ENCODE measurements at regions not wholly inside any gene's neighbourhood (a gene's known extent, or its start where the extent isn't known, plus 50 kb on each side); places are given as distances from the start of the nearest gene placed in this dataset.

DNA sequence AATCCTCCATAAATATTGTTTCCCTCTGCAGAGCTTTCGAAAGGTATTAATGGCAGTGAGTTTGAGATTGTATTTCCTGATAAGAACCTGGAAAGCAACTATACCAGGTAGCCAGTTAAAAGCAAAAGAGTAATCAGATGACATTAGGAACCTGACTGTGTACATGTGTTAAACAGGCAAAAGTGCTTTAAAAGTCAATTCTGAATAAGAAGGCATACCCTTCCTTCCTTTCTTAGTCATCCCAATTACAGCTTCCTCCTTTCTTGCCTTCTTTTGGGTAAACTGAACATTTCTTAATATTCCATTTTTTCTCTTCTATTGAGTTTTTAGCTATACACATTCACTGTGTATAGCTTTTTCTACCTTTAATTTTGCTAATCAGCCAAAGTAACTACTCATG, 144.7 kb downstream of the ZNF281 start:
- H3K27me3 ChIP-seq (replicated peaks in 2 of 5; ENCODE audit: control insufficient read depth in 4 of 5, insufficient read depth in 5 of 5, low read length in 4 of 5): no peaks in the 10 kb centered on the region
- H3K36me3 ChIP-seq (ENCODE audit: control insufficient read depth in 4 of 4, insufficient read depth in 4 of 4, low read length in 3 of 4): no peaks in the 10 kb centered on the region
- H3K9me3 ChIP-seq (ENCODE audit: control extremely low read depth in 1 of 5, control insufficient read depth in 4 of 5, insufficient read depth in 2 of 5, low read depth in 1 of 5, low read length in 4 of 5): no peaks in the 10 kb centered on the region
- no peak overlapping the region for H3K4me3 ChIP-seq (ENCODE audit: control insufficient read depth in 1 of 7, extremely low read depth in 1 of 7, insufficient read depth in 4 of 7, low read depth in 2 of 7, low read length in 6 of 7)
- POLR2A ChIA-PET: no interaction called here
- no CpG with 5 or more reads among the region's 1 CpG for WGBS (ENCODE audit: insufficient coverage)
- peaks cover 0 to 6% (median 4%) of the 10 kb centered on the region in 4 experiments for H3K4me1 ChIP-seq (ENCODE audit: control extremely low read depth in 1 of 4, control insufficient read depth in 4 of 4, insufficient read depth in 4 of 4, low read length in 3 of 4)
- no peak for DNase-seq
- no peak overlapping the region for H3K27ac ChIP-seq (ENCODE audit: insufficient read depth in 1 of 2, low read depth in 1 of 2, low read length in 2 of 2, poor library complexity in 1 of 2, severe bottlenecking in 2 of 2)
- CTCF ChIA-PET: interaction anchor here (1.2 kb wide), 1 partner anchor 10 kb away, joined by 3 read pairs; no protein-coding TSS in a partner anchor

DNA sequence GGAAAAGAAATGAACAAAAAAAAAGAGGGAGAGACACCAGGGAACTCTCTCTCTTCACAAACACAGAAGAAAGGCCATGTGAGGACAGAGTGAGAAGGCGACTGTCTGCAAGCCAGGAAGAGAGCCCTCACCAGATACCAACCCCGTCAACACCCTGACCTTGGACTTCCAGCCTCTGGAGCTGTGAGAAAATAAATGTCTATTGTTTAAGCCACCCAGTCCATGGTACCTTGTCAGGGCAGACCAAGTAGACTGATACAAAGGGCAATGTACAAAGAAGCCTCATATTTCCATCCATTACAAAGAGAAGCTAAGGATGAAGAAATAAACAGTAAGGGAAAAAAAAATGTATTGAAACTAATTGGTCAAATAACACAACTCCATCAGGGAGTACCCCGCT, 146.6 kb downstream of the ZNF281 start:
- WGBS (ENCODE audit: insufficient coverage): no CpG with 5 or more reads among the region's 3 CpGs
- ChIA-PET CTCF (no interaction called here), POLR2A (no interaction called here)
- Histone ChIP-seq H3K4me3 (ENCODE audit: control insufficient read depth in 1 of 7, extremely low read depth in 1 of 7, insufficient read depth in 4 of 7, low read depth in 2 of 7, low read length in 6 of 7) (no peak overlapping the region), H3K36me3 (ENCODE audit: control insufficient read depth in 4 of 4, insufficient read depth in 4 of 4, low read length in 3 of 4) (no peaks in the 10 kb centered on the region), H3K27ac (ENCODE audit: insufficient read depth in 1 of 2, low read depth in 1 of 2, low read length in 2 of 2, poor library complexity in 1 of 2, severe bottlenecking in 2 of 2) (no peak overlapping the region), H3K27me3 (replicated peaks in 2 of 5; ENCODE audit: control insufficient read depth in 4 of 5, insufficient read depth in 5 of 5, low read length in 4 of 5) (no peaks in the 10 kb centered on the region), H3K9me3 (ENCODE audit: control extremely low read depth in 1 of 5, control insufficient read depth in 4 of 5, insufficient read depth in 2 of 5, low read depth in 1 of 5, low read length in 4 of 5) (no peaks in the 10 kb centered on the region), H3K4me1 (ENCODE audit: control extremely low read depth in 1 of 4, control insufficient read depth in 4 of 4, insufficient read depth in 4 of 4, low read length in 3 of 4) (peaks cover 0 to 6% (median 4%) of the 10 kb centered on the region in 4 experiments)
- DNase-seq: no peak

DNA sequence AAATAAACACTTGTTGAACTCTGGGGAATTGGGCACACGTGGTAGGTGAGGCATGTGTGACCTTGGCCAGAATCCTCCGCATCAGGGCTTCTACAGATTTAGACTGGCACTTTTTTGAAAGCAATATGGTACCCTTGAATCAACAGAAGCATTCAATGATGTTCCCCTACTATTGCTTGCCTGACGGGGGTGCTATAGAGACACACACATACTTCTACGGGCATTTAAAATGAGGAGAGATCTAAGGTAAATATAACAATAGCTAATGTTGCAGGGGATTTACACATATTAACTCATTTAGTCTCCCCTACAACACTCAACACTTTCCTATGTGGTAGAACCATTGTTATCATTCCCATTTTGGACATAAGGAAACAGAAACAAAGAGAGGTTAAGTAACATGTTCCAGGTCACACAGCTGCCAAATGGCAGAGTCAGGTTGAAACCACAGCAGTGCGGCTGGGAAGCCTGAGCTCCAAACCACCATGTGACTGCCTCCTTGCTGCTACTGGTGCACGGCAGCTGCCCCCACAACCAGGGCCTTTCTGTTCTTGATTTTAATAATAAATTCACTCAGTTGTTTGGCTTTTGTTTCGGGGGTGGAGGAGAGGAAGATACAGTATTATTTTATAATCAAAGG, 147.4 kb downstream of the ZNF281 start:
- Histone ChIP-seq H3K36me3 (ENCODE audit: control insufficient read depth in 4 of 4, insufficient read depth in 4 of 4, low read length in 3 of 4) (no peaks in the 10 kb centered on the region), H3K4me3 (ENCODE audit: control insufficient read depth in 1 of 7, extremely low read depth in 1 of 7, insufficient read depth in 4 of 7, low read depth in 2 of 7, low read length in 6 of 7) (no peak overlapping the region), H3K27ac (ENCODE audit: insufficient read depth in 1 of 2, low read depth in 1 of 2, low read length in 2 of 2, poor library complexity in 1 of 2, severe bottlenecking in 2 of 2) (no peak overlapping the region), H3K27me3 (replicated peaks in 2 of 5; ENCODE audit: control insufficient read depth in 4 of 5, insufficient read depth in 5 of 5, low read length in 4 of 5) (no peaks in the 10 kb centered on the region), H3K9me3 (ENCODE audit: control extremely low read depth in 1 of 5, control insufficient read depth in 4 of 5, insufficient read depth in 2 of 5, low read depth in 1 of 5, low read length in 4 of 5) (no peaks in the 10 kb centered on the region), H3K4me1 (ENCODE audit: control extremely low read depth in 1 of 4, control insufficient read depth in 4 of 4, insufficient read depth in 4 of 4, low read length in 3 of 4) (peaks cover 0 to 6% (median 4%) of the 10 kb centered on the region in 4 experiments)
- ChIA-PET CTCF (no interaction called here), POLR2A (no interaction called here)
- no peak for DNase-seq
- 97% methylated on average over 4 of the region's 7 CpGs for WGBS (ENCODE audit: insufficient coverage)

DNA sequence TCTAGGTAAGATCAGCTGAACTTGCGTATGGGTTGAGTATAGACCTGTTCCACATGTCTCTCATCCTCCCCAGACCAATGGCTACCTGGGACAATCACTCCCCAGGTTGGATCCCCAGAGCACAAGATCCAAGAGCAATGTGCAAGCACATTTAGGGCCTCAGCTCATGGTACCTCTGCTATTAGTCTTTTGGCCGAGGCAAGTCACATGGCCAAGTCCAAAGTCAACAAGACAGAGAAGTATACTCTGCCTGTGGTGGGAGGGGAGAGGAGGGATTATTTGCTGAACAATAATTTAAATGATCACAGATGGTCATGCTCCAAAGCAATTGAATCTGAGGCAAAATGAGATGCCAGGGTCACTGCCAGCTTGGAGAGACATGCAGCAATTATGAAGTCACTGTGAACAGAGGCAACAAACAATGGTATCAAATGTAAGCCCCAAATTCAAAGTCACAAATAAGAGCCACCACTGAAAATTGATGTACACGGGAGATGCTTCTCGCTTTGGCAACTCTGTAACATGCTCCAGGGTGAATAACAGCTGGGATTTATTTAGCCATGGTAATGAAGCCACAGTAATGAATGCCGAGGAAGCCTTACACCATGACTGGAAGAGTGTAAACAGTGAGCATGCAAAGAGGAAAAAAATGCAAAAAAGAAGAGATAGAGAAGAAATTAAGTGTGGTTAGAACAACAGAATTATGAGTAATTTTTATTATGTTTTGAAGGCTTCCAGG, 149.1 kb downstream of the ZNF281 start:
- no peak overlapping the region for H3K4me3 ChIP-seq (ENCODE audit: control insufficient read depth in 1 of 7, extremely low read depth in 1 of 7, insufficient read depth in 4 of 7, low read depth in 2 of 7, low read length in 6 of 7)
- no peak for DNase-seq
- no peaks in the 10 kb centered on the region for H3K36me3 ChIP-seq (ENCODE audit: control insufficient read depth in 4 of 4, insufficient read depth in 4 of 4, low read length in 3 of 4)
- H3K4me1 ChIP-seq (ENCODE audit: control extremely low read depth in 1 of 4, control insufficient read depth in 4 of 4, insufficient read depth in 4 of 4, low read length in 3 of 4): peaks cover 0 to 6% (median 4%) of the 10 kb centered on the region in 4 experiments
- CTCF ChIA-PET: interaction anchor here (1.2 kb wide), 1 partner anchor 21 kb away, joined by 3 read pairs; no protein-coding TSS in a partner anchor
- H3K27me3 ChIP-seq (replicated peaks in 2 of 5; ENCODE audit: control insufficient read depth in 4 of 5, insufficient read depth in 5 of 5, low read length in 4 of 5): no peaks in the 10 kb centered on the region
- WGBS (ENCODE audit: insufficient coverage): 94% methylated on average over 4 of the region's 5 CpGs
- no peak overlapping the region for H3K27ac ChIP-seq (ENCODE audit: insufficient read depth in 1 of 2, low read depth in 1 of 2, low read length in 2 of 2, poor library complexity in 1 of 2, severe bottlenecking in 2 of 2)
- no peaks in the 10 kb centered on the region for H3K9me3 ChIP-seq (ENCODE audit: control extremely low read depth in 1 of 5, control insufficient read depth in 4 of 5, insufficient read depth in 2 of 5, low read depth in 1 of 5, low read length in 4 of 5)
- POLR2A ChIA-PET: no interaction called here

DNA sequence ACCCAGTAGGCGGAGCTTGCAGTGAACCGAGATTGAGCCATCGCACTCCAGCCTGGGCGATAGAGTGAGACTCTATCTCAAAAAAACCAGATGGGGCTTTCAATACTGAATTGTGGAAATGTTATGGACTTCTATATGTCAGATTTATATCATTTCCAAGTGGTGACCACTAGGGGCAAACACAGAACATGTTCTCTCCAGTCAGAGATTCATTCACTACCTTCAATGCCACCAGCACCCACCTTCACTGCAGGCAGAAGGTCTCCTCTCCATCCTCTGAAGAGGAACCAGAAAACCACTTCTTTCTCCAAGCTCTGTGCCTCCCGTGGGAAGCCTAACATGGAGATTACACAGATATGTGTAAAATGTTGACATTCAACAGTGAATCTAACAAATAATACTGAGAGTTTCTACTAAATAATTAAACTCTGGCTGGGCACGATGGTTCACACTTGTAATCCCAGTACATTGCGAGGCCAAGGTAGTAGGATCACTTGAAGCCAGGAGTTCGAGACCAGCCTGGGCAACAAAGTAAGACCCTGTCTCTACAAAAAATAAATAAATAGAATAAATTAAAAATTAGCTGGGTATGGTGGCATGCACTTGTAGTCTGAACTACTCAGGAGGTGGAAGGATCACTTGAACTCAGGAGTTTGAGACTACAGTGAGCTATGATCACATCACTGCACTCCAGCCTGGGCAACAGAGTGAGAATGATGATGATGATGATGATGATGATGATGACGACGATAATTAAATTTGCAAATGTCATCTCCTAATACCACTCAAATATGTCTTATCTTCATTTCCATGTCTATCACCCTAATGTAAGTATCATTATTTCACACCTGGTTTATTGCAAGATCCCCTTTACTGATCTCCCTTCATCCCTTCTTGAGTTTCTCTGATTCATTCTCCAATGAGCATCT, 151.1 kb downstream of the ZNF281 start:
- H3K27ac ChIP-seq (ENCODE audit: insufficient read depth in 1 of 2, low read depth in 1 of 2, low read length in 2 of 2, poor library complexity in 1 of 2, severe bottlenecking in 2 of 2): no peak overlapping the region
- WGBS (ENCODE audit: insufficient coverage): 92% methylated on average over 2 of the region's 10 CpGs
- H3K9me3 ChIP-seq (ENCODE audit: control extremely low read depth in 1 of 5, control insufficient read depth in 4 of 5, insufficient read depth in 2 of 5, low read depth in 1 of 5, low read length in 4 of 5): no peaks in the 10 kb centered on the region
- POLR2A ChIA-PET: no interaction called here
- peak in 2 of 3 donors; percentile 54 to 57 for DNase-seq
- H3K4me1 ChIP-seq (ENCODE audit: control extremely low read depth in 1 of 4, control insufficient read depth in 4 of 4, insufficient read depth in 4 of 4, low read length in 3 of 4): no peaks in the 10 kb centered on the region
- H3K4me3 ChIP-seq (ENCODE audit: control insufficient read depth in 1 of 7, extremely low read depth in 1 of 7, insufficient read depth in 4 of 7, low read depth in 2 of 7, low read length in 6 of 7): no peak overlapping the region
- H3K36me3 ChIP-seq (ENCODE audit: control insufficient read depth in 4 of 4, insufficient read depth in 4 of 4, low read length in 3 of 4): no peaks in the 10 kb centered on the region
- H3K27me3 ChIP-seq (replicated peaks in 2 of 5; ENCODE audit: control insufficient read depth in 4 of 5, insufficient read depth in 5 of 5, low read length in 4 of 5): no peaks in the 10 kb centered on the region
- CTCF ChIA-PET: interaction anchor here (1.0 to 2.1 kb wide), 5 partner anchors 8 to 579 kb away, joined by 3 to 7 read pairs (median 3); no protein-coding TSS in a partner anchor

DNA sequence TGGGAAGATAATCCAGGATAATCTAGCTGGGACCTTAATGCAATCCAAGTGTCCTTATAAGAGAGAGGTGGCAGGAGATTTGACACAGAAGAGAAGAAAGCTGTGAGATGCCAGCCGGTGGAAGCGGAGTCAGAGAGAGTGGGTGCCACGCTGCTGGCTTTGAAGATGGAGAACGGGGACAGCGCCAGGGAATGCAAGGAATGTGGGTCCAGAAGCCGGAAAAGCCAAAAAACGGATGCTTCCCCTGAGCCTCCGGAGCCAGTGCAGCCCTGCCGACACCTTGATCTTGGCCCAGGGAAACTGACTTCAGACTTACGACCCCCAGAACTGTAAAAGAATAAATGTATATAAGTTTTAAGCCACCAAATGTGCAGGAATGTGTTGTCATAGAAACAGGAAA, 152.6 kb downstream of the ZNF281 start:
- Histone ChIP-seq H3K36me3 (ENCODE audit: control insufficient read depth in 4 of 4, insufficient read depth in 4 of 4, low read length in 3 of 4) (no peaks in the 10 kb centered on the region), H3K4me3 (ENCODE audit: control insufficient read depth in 1 of 7, extremely low read depth in 1 of 7, insufficient read depth in 4 of 7, low read depth in 2 of 7, low read length in 6 of 7) (no peak overlapping the region), H3K27me3 (replicated peaks in 2 of 5; ENCODE audit: control insufficient read depth in 4 of 5, insufficient read depth in 5 of 5, low read length in 4 of 5) (no peaks in the 10 kb centered on the region), H3K9me3 (ENCODE audit: control extremely low read depth in 1 of 5, control insufficient read depth in 4 of 5, insufficient read depth in 2 of 5, low read depth in 1 of 5, low read length in 4 of 5) (no peaks in the 10 kb centered on the region), H3K27ac (ENCODE audit: insufficient read depth in 1 of 2, low read depth in 1 of 2, low read length in 2 of 2, poor library complexity in 1 of 2, severe bottlenecking in 2 of 2) (no peak overlapping the region), H3K4me1 (ENCODE audit: control extremely low read depth in 1 of 4, control insufficient read depth in 4 of 4, insufficient read depth in 4 of 4, low read length in 3 of 4) (no peaks in the 10 kb centered on the region)
- ChIA-PET CTCF (interaction anchor here (1.2 to 2.1 kb wide), 2 partner anchors 10 to 578 kb away, joined by 3 to 7 read pairs; no protein-coding TSS in a partner anchor), POLR2A (no interaction called here)
- no peak for DNase-seq
- 99% methylated on average over 8 of the region's 10 CpGs for WGBS (ENCODE audit: insufficient coverage)
